T-helper 9 cell (primary cell): ENCODE measurements at regions not wholly inside any gene's neighbourhood (a gene's known extent, or its start where the extent isn't known, plus 50 kb on each side); places are given as distances from the start of the nearest gene placed in this dataset.
A peak's percentile ranks its signal among the peaks of the same experiment; 100 is the strongest.

ENCODE experiments used
- DNase-seq: peaks from one replicate; pipeline ENCODE4 v3.0.0-alpha.2; 2020

DNA sequence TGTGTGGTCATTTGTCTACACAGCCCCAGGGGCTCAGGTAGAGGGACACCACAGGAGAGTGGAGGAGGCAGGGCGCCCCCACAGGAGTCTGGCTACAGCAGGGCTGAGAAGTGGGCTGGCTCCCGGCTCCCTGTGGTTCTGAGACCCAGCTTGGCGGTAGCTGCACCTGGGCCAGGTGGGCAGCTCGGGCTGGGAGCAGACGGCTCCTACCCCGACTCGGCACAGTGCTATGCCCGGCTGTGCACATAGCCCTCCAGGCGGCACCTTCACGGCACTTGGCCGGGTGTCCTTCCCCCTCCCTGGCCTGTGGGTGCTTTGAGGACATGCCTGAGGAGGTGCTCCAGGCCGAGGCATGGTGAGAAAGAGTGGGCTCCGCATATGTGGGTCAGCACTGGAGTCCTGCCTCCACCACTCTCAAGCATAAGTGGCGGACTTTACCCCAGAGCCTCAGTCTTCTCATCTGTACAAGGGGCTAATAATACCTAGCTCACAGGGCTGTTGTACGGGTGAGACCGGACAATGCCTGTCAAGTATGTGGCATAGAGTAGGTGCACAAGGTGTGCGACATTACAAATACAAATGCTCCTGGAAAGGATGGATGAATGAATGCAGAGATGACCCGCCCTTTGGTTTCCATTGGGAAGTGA lies 50.1 kb upstream of the JPH3 start:
- no peak for DNase-seq

DNA sequence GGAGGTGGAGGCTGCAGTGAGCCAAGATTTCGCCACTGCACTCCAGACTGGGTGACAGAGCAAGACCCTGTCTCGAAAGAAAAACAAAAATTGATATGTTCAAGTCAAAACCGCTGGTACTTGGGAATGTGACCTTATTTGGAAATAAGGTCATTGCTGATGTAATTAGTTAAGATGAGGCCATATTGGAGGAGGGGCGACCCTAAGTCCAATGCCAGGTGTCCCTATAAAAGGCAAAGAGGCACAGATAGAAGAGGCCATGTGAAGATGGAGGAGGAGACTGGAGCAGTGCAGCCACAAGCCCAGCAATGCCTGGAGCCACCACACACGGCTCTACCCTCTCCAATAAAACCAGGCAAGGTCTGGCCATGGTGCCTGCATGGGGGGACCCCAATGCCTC lies 50.8 kb upstream of the JPH3 start:
- DNase-seq, result no peak

DNA sequence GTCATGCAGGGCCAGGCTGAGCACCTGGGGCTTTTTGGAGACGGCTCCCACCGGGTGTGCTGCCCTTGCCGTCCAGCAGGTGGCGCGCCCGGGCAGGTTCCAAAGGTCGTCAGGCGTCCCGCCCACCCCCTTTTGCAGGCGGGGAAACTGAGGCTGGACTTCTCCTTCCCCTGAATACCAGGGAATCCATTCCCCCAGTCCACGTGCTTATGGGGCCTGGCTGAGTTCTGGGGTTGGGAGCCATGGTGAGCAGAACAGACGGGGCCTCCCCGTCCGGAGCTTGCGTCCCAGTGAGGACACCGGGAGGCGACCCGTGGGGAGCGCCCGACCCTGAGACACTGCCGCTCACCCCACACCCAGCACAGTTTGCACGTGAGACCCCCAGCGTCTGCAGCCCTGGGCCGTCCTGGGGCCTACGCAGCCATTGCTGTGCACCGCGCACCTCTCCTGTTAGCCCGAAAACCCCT lies 51.8 kb upstream of the JPH3 start:
- DNase-seq, result peak; percentile 63

DNA sequence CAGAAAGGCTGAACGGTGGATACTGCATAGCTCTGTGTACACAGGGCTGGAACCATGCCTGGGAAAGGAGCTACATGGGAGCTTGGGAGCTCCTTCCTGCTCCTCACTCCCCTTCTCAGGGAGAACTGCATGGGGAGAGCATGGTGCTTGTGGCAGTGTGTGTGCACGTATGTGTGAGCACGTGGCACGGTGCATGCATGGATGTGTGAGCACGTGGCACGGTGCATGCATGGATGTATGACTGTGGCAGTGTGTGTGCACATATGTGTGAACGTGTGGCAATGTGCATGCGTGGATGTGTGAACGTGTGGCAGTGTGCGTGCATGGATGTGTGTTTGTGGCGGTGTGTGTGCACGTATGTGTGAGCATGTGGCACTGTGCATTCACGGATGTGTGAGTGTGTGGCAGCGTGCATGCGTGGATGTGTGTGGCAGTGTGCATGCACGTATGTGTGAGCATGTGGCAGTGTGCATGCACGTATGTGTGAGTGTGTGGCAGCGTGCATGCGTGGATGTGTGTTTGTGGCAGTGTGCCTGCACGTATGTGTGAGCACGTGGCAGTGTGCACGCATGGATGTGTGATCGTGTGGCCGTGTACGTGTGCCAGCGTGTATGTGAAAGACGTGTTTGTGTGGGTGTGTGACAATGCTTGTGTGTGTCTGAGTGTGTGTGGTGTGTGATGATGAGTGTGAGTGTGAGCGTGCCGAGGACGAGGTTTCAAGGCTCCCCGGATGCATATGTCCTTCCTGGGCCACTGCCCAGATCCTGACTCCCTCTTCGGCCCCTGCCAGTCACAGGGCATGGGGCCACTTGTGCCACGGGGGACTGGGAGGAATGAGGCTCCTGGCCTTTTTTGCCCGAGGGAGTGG lies 52.4 kb upstream of the JPH3 start:
- DNase-seq, result no peak

DNA sequence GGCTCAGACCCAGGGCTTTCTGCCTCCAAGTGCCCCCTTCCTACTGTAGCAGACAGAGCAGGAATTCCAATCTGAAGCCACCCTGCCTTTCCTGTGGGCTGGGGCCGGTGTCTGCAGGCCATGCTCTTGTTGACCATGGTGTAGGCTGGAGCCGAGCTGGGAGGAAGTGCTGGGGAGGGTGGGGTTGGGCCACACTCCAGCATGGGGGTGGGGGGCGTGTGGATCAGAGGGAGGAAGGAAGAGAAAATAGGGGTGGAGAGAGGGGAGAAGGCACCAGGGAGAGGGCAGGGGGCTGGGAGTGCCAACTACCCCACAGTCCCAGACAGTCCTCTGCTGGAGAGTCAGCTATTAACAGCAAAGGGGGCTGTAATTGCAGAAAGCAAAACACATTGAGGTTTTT lies 54.3 kb upstream of the JPH3 start:
- DNase-seq, result no peak

DNA sequence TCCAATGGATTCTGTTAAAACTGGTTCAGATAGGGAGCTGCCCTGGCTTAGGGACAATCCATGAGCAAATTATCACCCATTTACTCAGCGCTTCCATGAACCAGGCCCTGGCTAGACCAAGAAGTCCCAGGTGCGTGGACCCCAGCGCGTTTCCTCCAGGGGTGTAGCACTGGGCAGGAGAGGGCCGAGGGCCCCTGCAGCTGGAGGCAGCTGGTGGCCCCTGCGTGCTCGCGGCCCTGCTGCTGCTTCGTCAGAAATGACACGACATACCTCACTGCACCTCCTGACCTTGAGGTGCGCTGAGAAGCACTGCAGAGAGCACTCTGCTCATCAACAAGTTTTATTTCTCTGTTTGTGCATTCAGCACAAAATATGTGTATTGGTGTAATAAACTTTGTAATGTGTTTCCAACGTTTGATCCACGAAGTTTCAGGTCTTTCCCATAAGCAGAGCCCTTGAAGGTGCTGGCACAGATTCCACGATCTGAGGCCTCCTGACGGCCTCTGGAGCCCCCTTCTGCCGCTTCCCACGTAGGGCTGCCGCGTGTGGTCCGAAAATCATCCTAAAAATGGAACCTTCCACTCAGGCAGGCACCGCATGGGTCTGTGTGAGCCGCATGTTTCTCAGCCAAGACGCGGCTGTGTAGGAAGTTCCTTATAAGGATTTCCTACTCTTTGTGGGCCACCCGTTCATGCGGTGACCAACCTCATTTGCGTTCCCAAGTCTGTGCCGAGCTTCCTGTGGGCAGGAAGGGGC lies 50.8 kb upstream of the ZCCHC14 start:
- DNase-seq, result no peak

DNA sequence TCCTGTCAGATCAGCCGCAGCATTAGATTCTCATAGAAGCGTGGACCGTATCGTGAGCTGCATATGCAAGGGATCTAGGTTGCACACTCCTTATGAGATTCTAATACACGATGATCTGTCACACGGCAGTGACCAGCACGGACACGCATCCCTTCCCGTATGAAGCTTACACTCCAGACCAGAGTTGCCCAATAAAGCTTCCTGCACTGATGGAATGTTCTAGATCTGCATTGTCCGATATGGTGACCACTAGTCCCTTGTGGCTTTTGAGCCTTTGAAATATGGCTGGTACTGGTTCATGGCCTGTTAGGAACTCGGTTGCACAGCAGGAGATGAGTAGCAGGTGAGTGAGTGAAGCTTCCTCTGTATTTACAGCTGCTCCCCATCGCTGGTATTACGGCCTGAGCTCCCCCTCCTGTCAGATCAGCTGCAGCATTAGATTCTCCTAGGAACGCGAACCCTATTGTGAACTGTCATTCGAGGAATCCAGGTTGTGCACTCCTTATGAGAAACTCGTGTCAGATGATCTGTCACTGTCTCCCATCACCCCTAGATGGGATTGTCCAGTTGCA lies 49.8 kb upstream of the ZCCHC14 start:
- DNase-seq, result no peak
